ACHN (cell line): ENCODE measurements at regions not wholly inside any gene's neighbourhood (a gene's known extent, or its start where the extent isn't known, plus 50 kb on each side); places are given as distances from the start of the nearest gene placed in this dataset.
"Not testable (repeated sequence)": the region's sequence is repeated elsewhere in the genome, so short reads cannot be mapped to it uniquely, and the experiment has no call there.

Experiments
- DNase-seq: peaks from one replicate; pipeline ENCODE4 v3.0.0-alpha.2; 2015
- in situ Hi-C: cut with HindIII; loops from 2 replicates; pipeline ENCODE4 v1.10.0; 2017; ENCODE audit warnings: low sequenced_read_pairs, low pct_ligation_motif_present, low pct_unique_long_range_greater_than_20kb

GRCh38 chr13:109332506-109333499 lies 453.6 kb downstream of the IRS2 start:
- no peak for DNase-seq
- in situ Hi-C loops = no loop called here

GRCh38 chr13:109331898-109332297 lies 454.5 kb downstream of the IRS2 start:
- in situ Hi-C loops = no loop called here

GRCh38 chr13:109331011-109331433 lies 455.4 kb downstream of the IRS2 start:
- in situ Hi-C loops = no loop called here
- no peak for DNase-seq

More at GRCh38 chr13:109331898-109332297, 454.5 kb downstream of the IRS2 start:
- no peak for DNase-seq

- no peak for DNase-seq
- in situ Hi-C loops = no loop called here
These were observed 456.3 kb downstream of the IRS2 start for GRCh38 chr13:109330123-109330522.

GRCh38 chr13:109329175-109329574 lies 457.2 kb downstream of the IRS2 start:
- in situ Hi-C loops = no loop called here
- DNase-seq = no peak

- in situ Hi-C loops = no loop called here
- no peak for DNase-seq
These were observed 459.8 kb downstream of the IRS2 start for GRCh38 chr13:109326601-109327000.

- in situ Hi-C loops = no loop called here
- DNase-seq = no peak
These were observed 463.0 kb downstream of the IRS2 start for GRCh38 chr13:109323338-109323737.

GRCh38 chr13:109318945-109319590 lies 467.3 kb downstream of the IRS2 start:
- in situ Hi-C loops = no loop called here
- DNase-seq = no peak

- in situ Hi-C loops = no loop called here
- no peak for DNase-seq
These were observed 470.9 kb downstream of the IRS2 start for GRCh38 chr13:109315481-109315880.

GRCh38 chr13:109314101-109314500 lies 472.3 kb downstream of the IRS2 start:
- in situ Hi-C loops = no loop called here
- no peak for DNase-seq

GRCh38 chr13:109312399-109312798 lies 474.0 kb downstream of the IRS2 start:
- DNase-seq = no peak
- in situ Hi-C loops = no loop called here

GRCh38 chr13:109311431-109311976 lies 474.9 kb downstream of the IRS2 start:
- in situ Hi-C loops, DNase-seq: not testable (repeated sequence)

GRCh38 chr13:109309625-109310363 lies 476.6 kb downstream of the IRS2 start:
- in situ Hi-C loops = no loop called here
- no peak for DNase-seq

GRCh38 chr13:109307027-109307426 lies 479.4 kb downstream of the IRS2 start:
- in situ Hi-C loops = no loop called here
- no peak for DNase-seq

- in situ Hi-C loops = no loop called here
- DNase-seq = no peak
These were observed 484.7 kb downstream of the IRS2 start for GRCh38 chr13:109301726-109302125.

- no peak for DNase-seq
- in situ Hi-C loops = no loop called here
These were observed 485.1 kb downstream of the IRS2 start for GRCh38 chr13:109301276-109301675.

- in situ Hi-C loops = no loop called here
- DNase-seq = no peak
These were observed 488.8 kb downstream of the IRS2 start for GRCh38 chr13:109297628-109298027.

- in situ Hi-C loops = no loop called here
- no peak for DNase-seq
These were observed 493.2 kb downstream of the IRS2 start for GRCh38 chr13:109293166-109293565.
